ENCODE measurements at regions not wholly inside any gene's neighbourhood (a gene's known extent, or its start where the extent isn't known, plus 50 kb on each side); places are given as distances from the start of the nearest gene placed in this dataset.

DNA sequence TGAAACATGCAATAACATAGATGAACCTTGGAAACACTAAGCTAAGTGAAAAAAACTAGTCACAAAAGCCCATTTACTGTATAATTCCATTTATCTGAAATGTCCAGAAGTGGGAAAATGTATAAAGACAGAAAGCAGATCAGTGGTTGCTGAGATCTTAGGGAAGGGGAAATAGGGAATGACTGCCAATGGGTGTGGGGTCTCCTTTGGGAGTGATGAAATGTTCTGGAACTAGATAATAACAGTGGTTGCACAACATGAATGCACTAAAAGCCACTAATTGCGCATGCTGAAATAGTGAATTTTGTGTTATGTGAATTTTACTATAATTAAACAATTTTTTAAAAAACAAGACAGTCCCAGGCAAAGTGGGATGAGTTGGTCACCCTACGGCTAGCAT is 472.8 kb downstream of the CCDC171 start:
- DNase-seq (ENCODE audit: low spot score in 2 of 2) (no peak), FAIRE-seq (no peak)

DNA sequence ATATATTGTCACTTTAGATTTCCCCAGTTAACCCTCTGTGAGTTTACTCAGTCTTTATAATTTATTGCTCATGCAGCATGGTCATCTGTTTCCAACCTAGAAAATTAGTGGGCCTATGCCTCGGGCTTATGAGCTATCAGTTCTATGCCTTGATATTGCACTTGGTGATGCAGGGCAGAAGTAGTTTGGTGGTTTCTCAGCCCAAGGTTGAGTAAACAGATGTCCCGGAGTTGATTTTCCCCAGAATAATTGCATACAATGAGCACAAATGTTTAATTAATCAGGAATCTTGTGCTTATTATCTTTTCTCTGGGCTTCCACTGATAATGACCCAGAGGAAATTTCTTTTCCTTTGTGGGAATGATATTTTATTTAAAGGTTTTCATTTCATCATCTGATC is 474.0 kb downstream of the CCDC171 start:
- no peak for FAIRE-seq
- DNase-seq (ENCODE audit: low spot score in 2 of 2), result no peak

DNA sequence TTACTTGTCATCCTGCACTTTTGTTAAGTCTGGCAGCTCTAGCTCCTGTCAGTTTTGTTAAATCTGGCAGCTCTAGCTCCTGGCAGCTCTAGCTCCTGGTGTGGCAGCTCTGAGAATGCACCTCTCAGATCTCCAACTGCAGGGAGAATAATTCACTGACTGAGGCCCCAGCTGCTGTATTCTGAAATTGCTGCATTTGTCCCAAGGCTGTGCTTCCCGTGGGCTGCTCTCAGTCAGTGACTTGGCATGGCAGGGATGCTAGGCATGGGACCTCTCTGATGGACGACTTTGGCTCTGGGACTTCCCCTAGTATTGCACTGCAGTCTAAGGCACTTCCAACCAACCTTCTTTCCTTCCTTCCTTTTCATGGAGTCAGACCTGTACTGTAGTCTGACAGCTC is 475.7 kb downstream of the CCDC171 start:
- DNase-seq (ENCODE audit: low spot score in 2 of 2) (no peak), FAIRE-seq (no peak)

DNA sequence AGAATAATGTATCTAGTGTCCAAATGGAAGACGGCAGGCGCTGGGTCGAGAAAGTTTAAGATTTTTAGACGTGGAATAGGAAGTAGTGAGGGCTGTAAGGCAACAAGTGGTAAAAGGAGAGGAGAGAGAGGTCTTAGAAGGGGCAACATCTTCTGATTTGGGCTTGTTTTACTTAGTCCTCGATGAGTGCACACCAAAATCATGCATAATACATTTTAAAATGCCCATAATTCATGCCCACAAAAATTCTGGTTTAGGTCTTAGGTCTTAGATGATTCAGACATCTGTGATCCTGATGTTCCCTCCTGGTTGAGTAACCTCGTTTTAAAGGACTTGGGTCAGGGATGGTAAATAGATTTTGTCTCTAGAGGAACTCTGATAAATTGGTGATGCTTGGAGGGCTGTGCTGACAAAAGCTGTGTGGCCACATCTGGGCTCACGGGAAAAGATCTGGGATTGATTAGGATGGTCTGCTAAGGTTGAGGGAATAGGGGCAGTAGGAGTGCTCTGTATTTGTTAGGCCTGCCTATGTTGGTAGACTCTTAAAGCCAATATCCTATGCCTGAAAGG is 476.3 kb downstream of the CCDC171 start:
- FAIRE-seq (no peak), DNase-seq (ENCODE audit: low spot score in 2 of 2) (no peak)

DNA sequence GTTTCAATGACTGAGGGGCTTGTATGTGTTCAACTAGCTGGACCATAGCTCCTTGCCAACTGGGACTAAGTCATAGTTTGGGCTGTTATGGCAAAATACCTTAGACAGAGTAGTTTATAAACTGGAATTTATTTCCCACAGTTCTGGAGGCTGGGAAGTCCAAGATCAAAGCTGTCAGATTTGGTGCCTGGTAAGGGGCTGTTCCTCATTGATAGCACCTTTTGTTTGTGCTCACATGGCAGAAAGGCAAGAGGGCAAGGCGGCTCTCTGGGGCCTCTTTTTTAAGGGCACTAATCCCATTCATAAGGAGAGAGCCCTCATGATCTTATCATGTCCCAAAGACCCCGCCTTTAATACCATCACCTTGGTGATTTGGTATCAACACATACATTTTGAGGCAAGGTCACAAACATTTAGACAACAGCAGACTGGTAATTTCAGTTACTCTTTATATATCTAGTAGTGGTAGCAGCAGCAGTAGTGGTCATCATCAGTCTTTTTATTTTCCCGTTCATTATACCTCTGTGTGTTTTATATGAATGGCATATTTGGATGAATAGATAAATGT is 477.0 kb downstream of the CCDC171 start:
- FAIRE-seq, result no peak
- no peak for DNase-seq (ENCODE audit: low spot score in 2 of 2)

DNA sequence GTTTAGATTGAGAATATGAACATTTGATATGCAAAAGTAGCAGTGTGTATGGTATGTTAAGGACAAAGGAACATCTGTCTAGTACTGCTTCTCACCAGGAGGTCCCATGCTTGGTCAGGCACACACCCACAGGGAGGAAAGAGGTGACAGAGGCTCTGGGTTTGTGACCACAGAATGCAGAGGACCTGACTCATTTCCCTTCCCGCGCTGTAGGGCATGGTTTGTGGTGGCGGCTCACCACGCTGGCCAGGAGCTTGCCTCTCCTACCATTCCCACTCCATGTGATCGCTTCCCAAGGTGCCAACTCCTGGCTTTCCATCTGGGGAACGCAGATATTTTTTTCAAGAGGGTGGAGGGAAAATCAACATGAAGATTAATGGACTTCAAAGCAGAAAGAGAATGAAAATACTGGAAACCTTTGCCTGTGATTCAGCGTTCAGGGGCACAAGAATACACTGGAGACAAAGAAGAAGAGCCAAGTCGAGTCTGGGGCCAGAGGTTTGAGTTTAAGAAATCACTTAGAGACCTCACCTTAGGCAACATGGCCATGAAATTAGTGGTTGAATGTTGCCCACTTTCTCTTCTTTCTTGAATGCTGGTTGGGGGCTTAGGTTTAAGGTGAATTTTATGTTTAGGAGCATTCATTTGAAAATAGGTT is 477.8 kb downstream of the CCDC171 start:
- DNase-seq (ENCODE audit: low spot score in 2 of 2) (no peak), FAIRE-seq (no peak)

DNA sequence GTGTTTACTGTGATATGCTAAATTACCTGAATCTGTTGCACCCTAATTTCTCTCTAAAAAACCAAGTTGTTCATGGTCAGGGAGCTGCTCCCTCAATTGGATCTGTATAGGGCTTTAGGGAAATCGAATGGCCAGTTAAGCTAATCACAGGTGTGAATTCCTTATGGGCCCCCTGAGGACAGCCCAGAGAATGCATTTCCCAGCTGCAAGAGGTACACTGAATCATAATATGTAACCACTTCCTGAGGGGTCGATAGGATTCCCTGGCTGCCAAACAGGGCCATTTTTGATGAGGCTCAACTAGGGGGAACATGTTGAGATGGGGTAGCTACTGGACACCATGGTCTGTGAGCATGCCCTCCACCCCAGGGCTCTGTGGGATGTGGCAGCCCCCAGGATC is 478.6 kb downstream of the CCDC171 start:
- FAIRE-seq (no peak), DNase-seq (ENCODE audit: low spot score in 2 of 2) (no peak)

DNA sequence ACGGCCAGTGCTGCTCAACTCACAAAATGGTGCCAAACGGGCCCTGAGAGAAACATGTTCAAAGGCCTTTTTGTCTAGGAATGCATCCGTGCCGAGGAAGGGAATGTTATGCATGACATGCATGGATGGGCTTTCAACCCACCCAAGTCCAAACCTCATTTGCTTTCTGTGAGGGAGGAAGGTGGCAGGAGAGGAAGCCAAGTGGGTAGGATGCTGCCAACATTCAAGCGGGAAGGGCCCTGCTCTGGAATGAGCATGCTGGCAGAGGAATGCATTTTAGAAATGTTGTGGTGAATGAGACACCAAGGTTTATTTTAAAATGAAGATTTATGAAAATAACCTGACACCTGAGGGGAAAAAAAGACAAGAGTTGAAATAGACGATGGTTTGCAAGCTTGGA is 479.1 kb downstream of the CCDC171 start:
- FAIRE-seq (no peak), DNase-seq (ENCODE audit: low spot score in 2 of 2) (no peak)

DNA sequence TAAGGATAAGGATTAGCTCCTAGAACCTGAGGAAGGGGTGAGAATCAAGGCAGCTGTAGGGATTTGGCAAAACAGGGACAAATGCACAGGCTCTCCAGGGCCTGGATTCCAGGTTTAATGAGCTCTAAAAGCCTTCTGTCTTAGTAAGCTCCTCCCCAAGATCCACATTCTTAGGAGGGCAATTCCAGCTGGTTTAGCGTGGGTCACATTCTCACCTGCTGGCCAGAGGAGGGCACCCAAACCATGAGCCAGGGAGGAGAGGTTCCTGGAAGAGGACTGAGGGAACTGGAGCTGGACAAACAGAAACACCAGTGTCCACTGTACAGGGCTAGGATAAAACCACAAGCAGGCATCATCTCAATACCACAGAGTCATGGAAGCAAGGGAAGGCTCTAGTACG is 480.0 kb downstream of the CCDC171 start:
- DNase-seq (ENCODE audit: low spot score in 2 of 2) (no peak), FAIRE-seq (no peak)

DNA sequence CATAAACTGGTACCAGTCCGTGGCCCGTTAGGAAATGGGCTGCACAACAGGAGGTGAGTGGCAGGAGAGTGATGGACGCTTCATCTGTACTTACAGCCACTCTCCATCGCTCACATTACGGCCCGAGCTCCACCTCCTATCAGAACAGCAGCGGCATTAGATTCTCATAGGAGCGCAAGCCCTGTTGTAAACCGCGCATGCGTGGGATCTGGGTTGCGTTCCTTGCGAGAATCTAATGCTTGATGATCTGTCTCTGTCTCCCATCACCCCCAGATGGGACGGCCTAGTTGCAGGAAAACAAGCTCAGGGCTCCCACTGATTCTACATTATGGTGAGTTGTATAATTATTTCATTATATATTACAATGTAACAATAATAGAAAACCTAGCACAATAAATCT is 480.4 kb downstream of the CCDC171 start:
- FAIRE-seq, result no peak

DNA sequence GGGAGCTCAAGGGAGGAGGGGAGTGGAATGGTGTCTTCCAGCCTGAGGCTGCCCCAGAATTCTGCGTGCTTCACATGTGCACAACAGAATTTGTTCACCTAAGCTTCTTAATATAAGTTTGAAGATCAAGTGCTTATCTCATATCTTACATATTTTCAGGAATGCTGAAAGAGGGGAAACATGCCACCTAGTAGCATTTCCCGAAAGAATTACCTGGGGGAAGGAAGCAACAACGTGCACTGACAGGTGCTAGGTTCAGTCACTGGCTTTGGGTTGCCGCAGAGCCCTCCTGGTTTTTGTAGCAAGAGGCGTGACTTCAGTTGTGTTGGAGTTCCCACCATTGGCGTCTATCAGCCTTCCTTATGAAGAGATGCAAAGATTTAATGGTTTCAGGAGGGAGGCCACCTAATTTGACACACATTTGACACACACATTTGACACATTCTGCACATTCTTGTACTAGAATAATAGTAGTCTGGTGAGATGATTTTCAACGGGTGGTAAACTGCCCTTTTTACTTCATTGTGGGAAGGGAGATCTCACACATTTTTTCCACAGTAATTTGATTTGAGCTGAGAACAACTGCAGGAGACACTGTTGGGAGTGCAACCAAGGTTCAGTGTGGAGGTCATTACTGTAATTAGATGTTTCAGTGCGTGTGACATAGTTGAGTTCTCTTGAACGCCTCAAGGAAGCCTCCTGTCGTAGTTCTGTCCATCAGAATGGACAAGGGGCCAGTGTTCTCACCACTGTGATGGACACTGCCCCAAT is 481.3 kb downstream of the CCDC171 start:
- no peak for FAIRE-seq
- DNase-seq (ENCODE audit: low spot score in 2 of 2), result no peak

More for the DNA sequence above, 480.4 kb downstream of the CCDC171 start:
- no peak for DNase-seq (ENCODE audit: low spot score in 2 of 2)

DNA sequence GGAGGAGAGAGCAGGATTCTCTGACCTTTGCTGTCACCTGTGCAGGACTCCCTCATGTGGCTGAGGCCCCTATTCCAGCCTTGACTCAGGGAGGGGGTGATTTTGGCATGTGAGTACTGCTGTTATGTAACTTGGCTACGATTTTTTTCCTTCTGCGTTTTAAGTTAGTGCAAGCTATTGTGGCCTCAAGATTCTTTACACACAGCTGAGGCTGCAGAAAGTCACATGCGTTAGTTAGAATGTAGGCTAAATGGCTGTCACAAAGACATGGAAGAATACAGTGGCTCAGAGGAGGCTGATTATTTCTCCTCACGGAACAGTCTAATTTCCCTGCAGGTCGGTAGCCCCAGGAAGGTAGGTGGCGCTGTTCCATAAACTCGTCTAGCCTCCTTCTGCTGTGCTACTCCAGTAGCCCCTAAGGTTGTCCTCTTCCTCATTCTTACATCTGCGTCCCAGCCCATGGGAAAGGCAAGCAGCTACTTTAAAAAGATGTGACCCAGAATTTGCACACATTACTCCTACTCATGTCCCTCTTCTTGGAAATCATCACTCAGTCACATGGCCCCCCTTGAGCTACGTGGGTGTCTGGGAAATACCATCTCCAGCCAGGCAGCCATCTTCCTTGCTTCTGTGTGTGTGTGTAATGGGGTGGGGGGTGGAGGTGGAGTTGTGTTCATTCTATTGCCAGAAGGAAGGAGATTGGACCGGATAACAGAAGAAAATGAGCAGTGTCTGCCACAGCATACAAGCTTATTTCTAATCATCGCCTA is 486.6 kb downstream of the CCDC171 start:
- FAIRE-seq (no peak), DNase-seq (ENCODE audit: low spot score in 2 of 2) (no peak)

DNA sequence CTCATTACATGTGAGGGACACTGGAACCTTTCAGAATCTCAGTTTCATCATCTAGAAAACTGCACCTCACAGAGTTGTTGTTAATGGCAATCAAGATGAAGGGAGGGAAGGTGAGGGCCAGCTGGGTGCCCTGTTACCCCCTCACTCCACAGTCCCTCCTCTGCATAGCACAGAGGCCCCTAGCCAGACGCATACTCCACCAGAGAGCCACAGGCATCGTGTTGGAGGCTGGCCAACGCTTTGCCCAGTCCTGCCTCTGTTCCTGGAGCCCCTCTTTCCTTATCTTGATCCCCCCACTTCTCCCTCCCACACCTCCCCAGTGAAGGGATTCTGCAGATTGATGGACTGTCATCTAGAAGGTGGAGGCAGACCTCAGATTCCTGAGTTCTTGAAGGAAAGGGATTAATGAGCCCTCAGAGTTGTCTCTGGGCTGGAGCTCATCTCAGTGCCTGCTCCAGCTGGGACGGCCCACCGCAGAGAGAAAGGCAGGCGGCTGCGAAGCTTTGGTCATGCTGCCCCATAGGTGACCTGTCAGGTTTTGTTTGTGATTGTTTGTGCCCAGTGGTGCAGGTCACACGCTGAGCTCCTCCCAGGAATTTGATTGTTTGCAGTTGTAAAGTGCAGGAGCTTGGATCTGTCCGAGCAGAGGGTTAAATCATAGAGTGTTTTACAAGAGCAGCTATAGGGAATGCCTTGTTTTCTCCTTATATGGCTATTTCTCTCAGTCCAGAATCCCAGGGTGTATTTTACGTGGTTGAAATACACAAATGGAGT is 487.3 kb downstream of the CCDC171 start:
- no peak for FAIRE-seq
- DNase-seq (ENCODE audit: low spot score in 2 of 2), result no peak

DNA sequence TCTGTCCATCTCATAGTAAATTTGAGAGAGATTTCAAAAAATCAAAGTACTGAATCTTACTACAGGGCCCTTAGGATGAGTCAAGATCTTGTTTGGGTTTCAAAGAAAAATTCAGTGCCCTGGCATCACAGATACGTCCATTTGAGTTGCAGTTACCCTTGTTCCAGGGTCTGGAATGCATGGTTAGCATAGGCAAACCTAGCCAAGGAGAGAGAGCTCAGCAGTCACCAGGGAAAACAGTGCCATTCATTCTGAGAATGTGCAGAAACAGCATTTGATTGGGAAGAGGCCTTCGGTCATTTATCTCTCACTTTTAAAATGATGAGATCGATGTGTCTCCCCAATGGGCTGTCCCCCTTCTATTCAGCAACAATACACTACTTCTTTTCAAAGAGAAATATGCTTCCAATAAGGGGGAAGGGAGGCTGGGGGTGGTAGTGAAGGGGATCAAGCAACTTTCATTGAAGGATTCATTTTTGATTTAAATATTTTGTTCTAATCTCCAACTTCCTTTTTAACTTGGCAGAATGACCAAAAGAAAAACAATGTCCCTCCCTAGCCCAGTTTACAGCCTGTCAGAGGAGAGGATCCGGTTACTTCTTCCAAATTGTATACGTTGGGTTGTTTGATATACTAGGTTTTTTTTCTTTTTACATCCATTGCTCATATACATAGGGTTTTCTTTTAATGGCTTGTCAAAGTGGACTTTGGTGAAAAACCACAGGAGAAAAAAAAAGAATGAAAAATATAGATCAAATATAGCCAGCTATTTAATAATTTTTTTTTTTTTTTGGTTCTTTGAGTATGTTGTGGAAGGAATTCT is 491.1 kb downstream of the CCDC171 start:
- no peak for FAIRE-seq
- no peak for DNase-seq (ENCODE audit: low spot score in 2 of 2)

DNA sequence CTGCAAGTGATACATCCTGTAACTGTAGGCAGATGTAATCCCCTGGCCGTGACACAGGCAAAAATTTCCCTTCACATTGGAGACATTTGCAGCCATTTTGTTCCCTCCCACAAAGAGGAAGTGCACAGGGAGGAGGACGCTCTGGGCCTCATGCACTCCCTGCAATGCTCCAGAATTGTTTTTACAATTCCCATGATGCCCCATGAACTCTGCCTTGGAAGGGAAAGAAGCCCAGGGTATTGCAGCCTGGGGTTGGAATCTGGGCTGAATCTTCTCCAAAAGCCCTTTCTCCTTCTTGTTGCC is 491.7 kb downstream of the CCDC171 start:
- no peak for DNase-seq (ENCODE audit: low spot score in 2 of 2)
- no peak for FAIRE-seq

DNA sequence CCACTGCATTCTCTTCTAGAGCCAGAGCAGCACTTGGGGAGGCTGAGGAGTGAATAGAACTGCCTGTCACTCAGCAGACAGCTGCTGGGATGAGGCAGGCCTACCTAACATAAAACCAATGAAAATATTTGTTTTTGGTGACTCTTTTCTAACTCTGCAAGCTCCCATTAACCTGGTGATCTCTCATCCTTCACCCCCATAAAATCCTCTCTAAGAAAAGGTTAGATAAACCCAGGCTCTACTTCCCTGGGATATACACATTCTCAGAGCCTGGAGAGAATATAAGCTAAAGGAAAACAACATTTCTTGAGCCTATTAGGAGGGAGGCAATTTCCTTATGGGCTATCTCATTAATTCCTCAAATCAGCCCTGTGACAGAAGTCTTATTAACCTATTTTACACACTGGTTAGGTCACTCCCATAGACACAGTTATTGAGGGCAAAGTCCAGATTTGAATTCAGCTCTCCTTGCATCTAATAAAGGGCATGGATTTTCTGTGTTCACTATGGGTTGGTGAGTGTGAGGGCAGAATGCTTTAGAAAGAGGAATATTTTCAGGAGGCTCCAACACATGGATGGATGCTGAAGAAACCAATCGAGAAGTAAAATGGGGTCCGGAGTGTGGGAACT is 492.9 kb downstream of the CCDC171 start:
- FAIRE-seq, result no peak

DNA sequence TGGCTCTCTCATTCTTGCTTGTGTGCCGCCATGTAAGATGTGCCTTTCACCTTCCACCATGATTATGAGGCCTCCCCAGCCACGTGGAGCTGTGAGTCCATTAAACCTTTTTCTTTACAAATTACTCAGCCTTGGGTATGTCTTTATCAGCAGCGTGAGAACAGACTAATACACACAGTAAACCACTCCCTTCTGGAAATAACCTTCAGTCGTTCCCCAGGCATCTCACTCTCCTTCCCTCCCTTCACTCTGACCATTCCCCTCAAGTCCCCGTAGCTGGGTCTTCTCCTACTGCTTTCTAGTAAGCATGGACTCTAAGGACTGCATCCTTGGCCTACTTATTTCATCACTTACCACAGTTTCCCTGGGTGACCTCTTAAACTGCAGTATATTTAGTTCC is 493.9 kb downstream of the CCDC171 start:
- FAIRE-seq, result no peak
- no peak for DNase-seq (ENCODE audit: low spot score in 2 of 2)

More for the DNA sequence above, 492.9 kb downstream of the CCDC171 start:
- no peak for DNase-seq (ENCODE audit: low spot score in 2 of 2)

DNA sequence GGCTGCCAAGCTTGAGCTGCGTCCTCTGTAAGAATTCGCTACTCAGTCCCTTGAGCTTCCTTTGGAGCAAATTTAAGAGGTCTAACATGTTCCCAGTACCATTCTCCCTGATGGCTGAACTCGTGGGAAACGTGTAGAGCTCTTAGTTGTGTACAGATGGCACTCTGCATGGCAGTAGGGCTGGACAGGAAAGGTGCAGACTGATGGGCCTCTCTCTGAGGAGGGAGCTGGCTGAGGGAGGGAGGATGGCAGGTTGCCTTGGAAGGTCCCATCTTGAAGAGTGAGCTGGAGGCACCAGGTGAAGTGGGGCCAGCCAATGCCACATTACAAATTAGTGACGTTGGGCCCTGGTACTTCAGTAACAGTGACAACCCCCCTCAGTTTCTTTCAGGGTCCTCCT is 495.3 kb downstream of the CCDC171 start:
- FAIRE-seq (no peak), DNase-seq (ENCODE audit: low spot score in 2 of 2) (no peak)

DNA sequence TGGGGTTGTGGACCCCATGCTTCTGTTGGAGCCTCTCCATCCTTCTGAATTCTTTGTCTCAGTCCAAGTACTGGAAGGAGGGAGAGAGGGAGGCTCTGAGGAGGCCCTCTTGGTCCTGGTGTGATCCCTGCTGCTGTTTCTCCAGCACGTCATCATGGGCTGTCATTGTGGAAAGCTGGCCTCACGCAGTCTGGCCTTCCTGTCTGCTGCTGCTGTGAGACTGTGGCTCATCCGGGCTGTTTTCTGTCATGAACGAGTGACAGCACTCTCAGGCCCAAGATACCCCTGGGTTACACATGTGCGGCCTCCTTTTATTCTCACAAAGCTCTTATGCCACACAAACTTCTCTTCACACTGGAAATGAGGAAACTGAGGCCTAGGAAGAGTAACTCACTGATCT is 499.3 kb downstream of the CCDC171 start:
- FAIRE-seq (no peak), DNase-seq (ENCODE audit: low spot score in 2 of 2) (no peak)

Data from frontal cortex (tissue), 3 donors.